Nephron progenitor cell (in vitro differentiated cells): ENCODE measurements at regions not wholly inside any gene's neighbourhood (a gene's known extent, or its start where the extent isn't known, plus 50 kb on each side); places are given as distances from the start of the nearest gene placed in this dataset.

Experiments
- DNase-seq: peaks from one replicate; pipeline ENCODE4 v3.0.0; 2021
- H3K27ac Mint-ChIP-seq: 2 replicates; pipeline ENCODE4 v1.8.0; 2021; ENCODE audit warnings: mild to moderate bottlenecking, moderate library complexity, mixed read lengths
- H3K27me3 Mint-ChIP-seq: 2 replicates; pipeline ENCODE4 v1.8.0; 2021; ENCODE audit warnings: mild to moderate bottlenecking, low read depth, mixed read lengths; ENCODE audit not compliant: poor library complexity
- H3K36me3 Mint-ChIP-seq: 2 replicates; pipeline ENCODE4 v1.8.0; 2021; ENCODE audit warnings: low read depth, mixed read lengths
- H3K4me1 Mint-ChIP-seq: 2 replicates; pipeline ENCODE4 v1.8.0; 2021; ENCODE audit warnings: mixed read lengths
- H3K4me3 Mint-ChIP-seq: 2 replicates; pipeline ENCODE4 v1.8.0; 2021; ENCODE audit warnings: mild to moderate bottlenecking, moderate library complexity, mixed read lengths
- H3K9me3 Mint-ChIP-seq: 2 replicates; pipeline ENCODE4 v1.8.0; 2021; ENCODE audit warnings: mild to moderate bottlenecking, moderate library complexity, mixed read lengths
- TF ChIP-seq, protein P1 (sequence below): fragments of 200-600 bp; sonication (generic); IDR thresholded peaks from 2 replicates; pipeline ENCODE4 v1.5.0; 2021; ENCODE audit warnings: antibody characterized with exemption

DNA sequence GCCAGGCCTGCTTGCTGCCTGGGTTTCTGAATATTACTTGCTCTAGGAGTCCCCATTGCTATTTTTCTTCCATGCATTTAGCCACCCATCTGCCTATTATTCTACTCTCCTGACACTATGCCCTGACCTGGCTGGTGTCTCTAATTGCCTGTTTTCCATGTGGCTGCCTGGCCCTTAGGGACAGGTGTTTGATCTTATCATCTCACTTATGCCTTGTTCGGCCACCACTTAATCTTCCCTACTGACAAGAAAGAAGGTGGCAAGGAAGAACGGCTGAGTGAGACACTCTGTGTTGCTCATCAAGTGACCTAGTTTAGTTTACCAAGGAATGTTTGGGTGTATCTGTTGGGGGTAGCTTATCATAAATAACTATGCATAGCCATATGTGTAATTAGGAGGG, 50.4 kb upstream of the RAPH1 start:
- H3K4me1 Mint-ChIP-seq = peaks cover 35% of the 10 kb centered on the region
- no peaks in the 10 kb centered on the region for H3K27me3 Mint-ChIP-seq
- H3K9me3 Mint-ChIP-seq = no peaks in the 10 kb centered on the region
- no peak for DNase-seq
- no peak overlapping the region for H3K27ac Mint-ChIP-seq
- H3K36me3 Mint-ChIP-seq = no peaks in the 10 kb centered on the region
- peak overlapping the region; percentile 4 for H3K4me3 Mint-ChIP-seq
- TF ChIP-seq, protein P1, sequence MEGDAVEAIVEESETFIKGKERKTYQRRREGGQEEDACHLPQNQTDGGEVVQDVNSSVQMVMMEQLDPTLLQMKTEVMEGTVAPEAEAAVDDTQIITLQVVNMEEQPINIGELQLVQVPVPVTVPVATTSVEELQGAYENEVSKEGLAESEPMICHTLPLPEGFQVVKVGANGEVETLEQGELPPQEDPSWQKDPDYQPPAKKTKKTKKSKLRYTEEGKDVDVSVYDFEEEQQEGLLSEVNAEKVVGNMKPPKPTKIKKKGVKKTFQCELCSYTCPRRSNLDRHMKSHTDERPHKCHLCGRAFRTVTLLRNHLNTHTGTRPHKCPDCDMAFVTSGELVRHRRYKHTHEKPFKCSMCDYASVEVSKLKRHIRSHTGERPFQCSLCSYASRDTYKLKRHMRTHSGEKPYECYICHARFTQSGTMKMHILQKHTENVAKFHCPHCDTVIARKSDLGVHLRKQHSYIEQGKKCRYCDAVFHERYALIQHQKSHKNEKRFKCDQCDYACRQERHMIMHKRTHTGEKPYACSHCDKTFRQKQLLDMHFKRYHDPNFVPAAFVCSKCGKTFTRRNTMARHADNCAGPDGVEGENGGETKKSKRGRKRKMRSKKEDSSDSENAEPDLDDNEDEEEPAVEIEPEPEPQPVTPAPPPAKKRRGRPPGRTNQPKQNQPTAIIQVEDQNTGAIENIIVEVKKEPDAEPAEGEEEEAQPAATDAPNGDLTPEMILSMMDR = no peak

DNA sequence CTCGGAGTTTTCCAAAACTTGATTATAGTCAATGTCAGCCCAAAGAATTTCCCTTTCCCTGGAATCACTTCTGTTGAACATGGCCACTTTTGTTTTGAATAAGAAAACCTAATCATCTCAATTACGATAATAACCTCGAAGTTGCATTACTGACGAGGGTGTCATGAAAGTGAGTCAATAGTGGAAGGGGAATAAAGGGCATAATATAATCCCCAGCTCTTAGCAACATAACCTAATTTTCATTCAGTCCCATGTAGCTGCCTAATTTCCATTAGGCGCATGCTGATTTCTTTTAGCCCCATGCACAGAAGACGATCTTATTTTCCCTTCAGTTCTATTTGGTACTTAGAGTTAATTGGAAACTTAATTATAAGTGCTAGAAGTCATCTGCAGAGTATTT, 51.1 kb upstream of the RAPH1 start:
- H3K27me3 Mint-ChIP-seq = no peaks in the 10 kb centered on the region
- no peak for DNase-seq
- no peaks in the 10 kb centered on the region for H3K9me3 Mint-ChIP-seq
- H3K4me3 Mint-ChIP-seq = no peak overlapping the region
- no peaks in the 10 kb centered on the region for H3K36me3 Mint-ChIP-seq
- no peak overlapping the region for H3K27ac Mint-ChIP-seq
- TF ChIP-seq, protein P1 = no peak
- H3K4me1 Mint-ChIP-seq = peaks cover 33% of the 10 kb centered on the region

GRCh38 chr2:203586696-203587095, 51.6 kb upstream of the RAPH1 start:
- Mint-ChIP-seq H3K4me3 (no peak overlapping the region), H3K36me3 (no peaks in the 10 kb centered on the region), H3K27me3 (no peaks in the 10 kb centered on the region), H3K9me3 (no peaks in the 10 kb centered on the region), H3K27ac (peak overlapping the region; percentile 36), H3K4me1 (peaks cover 37% of the 10 kb centered on the region)
- DNase-seq = no peak
- TF ChIP-seq, protein P1 = no peak

GRCh38 chr2:203590496-203590895, 55.4 kb upstream of the RAPH1 start:
- Mint-ChIP-seq H3K27ac (no peak overlapping the region), H3K36me3 (no peaks in the 10 kb centered on the region), H3K4me3 (no peak overlapping the region), H3K9me3 (no peaks in the 10 kb centered on the region), H3K27me3 (no peaks in the 10 kb centered on the region), H3K4me1 (peaks cover 22% of the 10 kb centered on the region)
- no peak for DNase-seq
- TF ChIP-seq, protein P1 = no peak

- peaks cover 16% of the 10 kb centered on the region for H3K4me1 Mint-ChIP-seq
- no peak for DNase-seq
- no peaks in the 10 kb centered on the region for H3K9me3 Mint-ChIP-seq
Measured at GRCh38 chr2:203591642-203592041, 56.5 kb upstream of the RAPH1 start.

DNA sequence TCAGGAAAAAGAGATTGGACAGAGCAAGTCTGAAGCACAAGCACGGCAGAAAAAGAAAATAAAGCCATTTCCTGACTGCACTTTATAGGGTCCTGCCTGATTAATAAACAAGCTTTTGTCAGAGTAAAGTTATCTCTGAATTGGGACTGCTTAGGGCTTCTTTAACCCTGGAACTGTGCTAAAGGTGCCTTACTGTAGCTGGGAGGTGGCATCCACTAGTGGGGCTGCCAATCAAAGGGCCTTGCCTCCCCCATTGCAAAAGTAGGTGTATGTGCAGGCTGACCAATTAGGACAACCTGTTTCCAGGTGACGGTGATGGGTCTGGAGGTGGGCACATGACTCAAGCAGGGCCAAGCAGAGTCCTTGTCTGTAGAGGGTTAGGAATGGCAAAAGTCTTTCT, 57.4 kb upstream of the RAPH1 start:
- Mint-ChIP-seq H3K27ac (no peak overlapping the region), H3K4me1 (peaks cover 19% of the 10 kb centered on the region), H3K9me3 (no peaks in the 10 kb centered on the region), H3K4me3 (no peak overlapping the region), H3K27me3 (no peaks in the 10 kb centered on the region), H3K36me3 (no peaks in the 10 kb centered on the region)
- TF ChIP-seq, protein P1 = no peak
- no peak for DNase-seq

More at GRCh38 chr2:203591642-203592041, 56.5 kb upstream of the RAPH1 start:
- no peak overlapping the region for H3K27ac Mint-ChIP-seq
- no peaks in the 10 kb centered on the region for H3K27me3 Mint-ChIP-seq
- H3K4me3 Mint-ChIP-seq = no peak overlapping the region
- no peaks in the 10 kb centered on the region for H3K36me3 Mint-ChIP-seq
- TF ChIP-seq, protein P1 = no peak
